Astrocyte (in vitro differentiated cells and primary cell): ENCODE measurements at regions not wholly inside any gene's neighbourhood (a gene's known extent, or its start where the extent isn't known, plus 50 kb on each side); places are given as distances from the start of the nearest gene placed in this dataset.

Experiments used
- CTCF ChIP-seq: IDR thresholded peaks from 2 replicates; pipeline ENCODE4 v1.5.1; 2011; ENCODE audit warnings: low read depth, mild to moderate bottlenecking, inconsistent platforms, low read length, moderate library complexity; ENCODE audit not compliant: insufficient read depth
- EZH2 ChIP-seq: IDR thresholded peaks from 2 replicates; pipeline ENCODE4 v1.6.1; 2012; ENCODE audit warnings: mild to moderate bottlenecking, low read length, inconsistent platforms; ENCODE audit not compliant: insufficient read depth

GRCh38 chr12:125689576-125690410 is 624.6 kb downstream of the AACS start:
- no peak for TF ChIP-seq CTCF
- no peak for TF ChIP-seq EZH2
